OCI-LY1 (cell line): ENCODE measurements at regions not wholly inside any gene's neighbourhood (a gene's known extent, or its start where the extent isn't known, plus 50 kb on each side); places are given as distances from the start of the nearest gene placed in this dataset.

ENCODE experiments used
- H2AFZ ChIP-seq: fragments of 200-600 bp; sonication (generic), shearing (Covaris generic); 2 replicates; pipeline ENCODE4 v1.6.0; 2014; ENCODE audit warnings: antibody characterized with exemption, mild to moderate bottlenecking, low read length
- H3F3A ChIP-seq: fragments of 200-600 bp; sonication (generic), shearing (Covaris generic); 2 replicates; pipeline ENCODE4 v1.6.0; 2014; ENCODE audit warnings: mild to moderate bottlenecking, antibody characterized with exemption, low read length, moderate library complexity; ENCODE audit not compliant: insufficient read depth
- H3K27ac ChIP-seq: fragments of 200-600 bp; sonication (generic); 2 replicates; pipeline ENCODE4 v1.5.1; 2014; ENCODE audit warnings: low read length, mixed run types, mild to moderate bottlenecking, low read depth; ENCODE audit not compliant: poor library complexity, severe bottlenecking
- H3K27me3 ChIP-seq: fragments of 200-600 bp; sonication (generic); 2 replicates; pipeline ENCODE4 v1.6.0; 2014; ENCODE audit warnings: antibody characterized with exemption, mild to moderate bottlenecking, low read length, moderate library complexity; ENCODE audit not compliant: insufficient read depth
- H3K36me3 ChIP-seq: fragments of 200-600 bp; sonication (generic); 2 replicates; pipeline ENCODE4 v1.6.1; 2014; ENCODE audit warnings: mild to moderate bottlenecking, antibody characterized with exemption, low read length, moderate library complexity, mixed read lengths; ENCODE audit not compliant: insufficient read depth
- H3K4me1 ChIP-seq: fragments of 200-600 bp; sonication (generic); 2 replicates; pipeline ENCODE4 v1.5.1; 2014; ENCODE audit warnings: mild to moderate bottlenecking, low read length, moderate library complexity; ENCODE audit not compliant: insufficient read depth, severe bottlenecking
- H3K4me2 ChIP-seq: fragments of 200-600 bp; sonication (generic), shearing (Covaris generic); 2 replicates; pipeline ENCODE4 v1.6.1; 2014; ENCODE audit warnings: low read length
- H3K4me3 ChIP-seq: fragments of 200-600 bp; sonication (generic); 2 replicates; pipeline ENCODE4 v1.5.1; 2014; ENCODE audit warnings: low read length, low read depth, mild to moderate bottlenecking, mixed read lengths; ENCODE audit not compliant: poor library complexity, severe bottlenecking
- H3K79me2 ChIP-seq: fragments of 200-600 bp; shearing (Covaris generic); 2 replicates; pipeline ENCODE4 v1.6.1; 2016; ENCODE audit warnings: mixed run types, low read length, mixed read lengths; ENCODE audit not compliant: insufficient read depth
- H3K9ac ChIP-seq: fragments of 200-600 bp; sonication (generic), shearing (Covaris generic); 2 replicates; pipeline ENCODE4 v1.6.1; 2014; ENCODE audit warnings: mild to moderate bottlenecking, low read length, mixed read lengths
- H3K9me2 ChIP-seq: fragments of 200-600 bp; sonication (generic), shearing (Covaris generic); 2 replicates; pipeline ENCODE4 v1.6.1; 2014; ENCODE audit warnings: low read depth, mild to moderate bottlenecking, low read length, mixed read lengths
- H3K9me3 ChIP-seq: fragments of 200-600 bp; shearing (Covaris generic); 2 replicates; pipeline ENCODE4 v1.6.1; 2014; ENCODE audit warnings: low read length, mixed read lengths
- H4K20me1 ChIP-seq: fragments of 200-600 bp; sonication (generic), shearing (Covaris generic); 2 replicates; pipeline ENCODE4 v1.6.0; 2016; ENCODE audit warnings: mild to moderate bottlenecking, low read length; ENCODE audit not compliant: insufficient read depth
- EZH2 ChIP-seq: fragments of 200-600 bp; sonication (generic), shearing (Covaris generic); IDR thresholded peaks from 2 replicates; pipeline ENCODE4 v1.8.0; 2017; ENCODE audit warnings: borderline replicate concordance, mixed run types, mild to moderate bottlenecking, antibody characterized with exemption, low read length, moderate library complexity, mixed read lengths
- TF ChIP-seq, protein P1 (sequence below): fragments of 200-600 bp; sonication (generic), shearing (Covaris generic); IDR thresholded peaks from 2 replicates; pipeline ENCODE4 v1.5.1; 2017; ENCODE audit warnings: mild to moderate bottlenecking, antibody characterized with exemption, low read length, moderate library complexity, mixed read lengths

GRCh38 chr5:74028406-74028805 lies 402.4 kb downstream of the ARHGEF28 start:
- H4K20me1 ChIP-seq = no peaks in the 10 kb centered on the region
- H3K4me1 ChIP-seq = no peaks in the 10 kb centered on the region
- no peaks in the 10 kb centered on the region for H3K36me3 ChIP-seq
- no peak overlapping the region for H3K4me2 ChIP-seq
- H3K9ac ChIP-seq = no peak overlapping the region
- H3K9me2 ChIP-seq = no peaks in the 10 kb centered on the region
- H3K9me3 ChIP-seq = no peaks in the 10 kb centered on the region
- no peak overlapping the region for H2AFZ ChIP-seq
- TF ChIP-seq EZH2 = no peak
- no peak overlapping the region for H3K4me3 ChIP-seq
- no peaks in the 10 kb centered on the region for H3K27me3 ChIP-seq
- H3K79me2 ChIP-seq = no peaks in the 10 kb centered on the region
- no peak overlapping the region for H3K27ac ChIP-seq
- no peaks in the 10 kb centered on the region for H3F3A ChIP-seq

DNA sequence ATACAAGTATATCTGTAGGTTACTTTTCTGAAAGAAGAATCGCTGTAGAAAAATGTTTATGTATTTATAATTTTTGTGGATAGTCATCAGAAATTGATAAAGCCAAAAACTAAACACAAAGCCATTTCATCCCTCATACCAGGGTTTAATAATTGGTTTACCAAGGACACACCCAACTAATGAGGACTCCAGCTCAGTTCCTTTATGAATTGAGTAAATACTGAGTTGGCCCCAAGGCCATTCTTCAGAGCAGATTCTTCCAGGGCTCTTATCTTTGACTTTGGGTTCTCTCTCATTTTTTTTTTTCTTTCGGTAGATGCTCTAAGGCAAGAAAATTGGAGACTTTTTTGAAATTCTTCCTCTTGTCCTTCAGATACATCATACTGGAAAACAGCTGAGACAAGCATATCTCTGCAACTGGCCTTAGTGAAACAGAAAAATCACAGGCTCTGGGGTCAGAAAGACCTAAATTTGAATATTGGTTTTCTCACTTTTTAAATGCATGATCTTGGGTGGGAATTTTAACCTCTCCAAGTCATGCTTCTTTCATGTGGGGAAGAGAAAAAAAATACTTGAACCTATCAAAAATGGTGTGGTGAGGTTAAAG lies 401.8 kb downstream of the ARHGEF28 start:
- H4K20me1 ChIP-seq = no peaks in the 10 kb centered on the region
- no peak overlapping the region for H3K4me3 ChIP-seq
- no peak overlapping the region for H3K27ac ChIP-seq
- H3K79me2 ChIP-seq = no peaks in the 10 kb centered on the region
- no peaks in the 10 kb centered on the region for H3K9me3 ChIP-seq
- H3F3A ChIP-seq = no peaks in the 10 kb centered on the region
- H3K36me3 ChIP-seq = no peaks in the 10 kb centered on the region
- no peaks in the 10 kb centered on the region for H3K9me2 ChIP-seq
- TF ChIP-seq, protein P1, sequence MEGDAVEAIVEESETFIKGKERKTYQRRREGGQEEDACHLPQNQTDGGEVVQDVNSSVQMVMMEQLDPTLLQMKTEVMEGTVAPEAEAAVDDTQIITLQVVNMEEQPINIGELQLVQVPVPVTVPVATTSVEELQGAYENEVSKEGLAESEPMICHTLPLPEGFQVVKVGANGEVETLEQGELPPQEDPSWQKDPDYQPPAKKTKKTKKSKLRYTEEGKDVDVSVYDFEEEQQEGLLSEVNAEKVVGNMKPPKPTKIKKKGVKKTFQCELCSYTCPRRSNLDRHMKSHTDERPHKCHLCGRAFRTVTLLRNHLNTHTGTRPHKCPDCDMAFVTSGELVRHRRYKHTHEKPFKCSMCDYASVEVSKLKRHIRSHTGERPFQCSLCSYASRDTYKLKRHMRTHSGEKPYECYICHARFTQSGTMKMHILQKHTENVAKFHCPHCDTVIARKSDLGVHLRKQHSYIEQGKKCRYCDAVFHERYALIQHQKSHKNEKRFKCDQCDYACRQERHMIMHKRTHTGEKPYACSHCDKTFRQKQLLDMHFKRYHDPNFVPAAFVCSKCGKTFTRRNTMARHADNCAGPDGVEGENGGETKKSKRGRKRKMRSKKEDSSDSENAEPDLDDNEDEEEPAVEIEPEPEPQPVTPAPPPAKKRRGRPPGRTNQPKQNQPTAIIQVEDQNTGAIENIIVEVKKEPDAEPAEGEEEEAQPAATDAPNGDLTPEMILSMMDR = no peak
- no peak for TF ChIP-seq EZH2
- no peak overlapping the region for H2AFZ ChIP-seq
- H3K4me2 ChIP-seq = no peak overlapping the region
- H3K27me3 ChIP-seq = no peaks in the 10 kb centered on the region
- no peak overlapping the region for H3K9ac ChIP-seq
- no peaks in the 10 kb centered on the region for H3K4me1 ChIP-seq

GRCh38 chr5:74026310-74026709 lies 400.3 kb downstream of the ARHGEF28 start:
- Histone ChIP-seq H3K79me2 (no peaks in the 10 kb centered on the region), H3K4me2 (no peak overlapping the region), H3K27me3 (no peaks in the 10 kb centered on the region), H3F3A (no peaks in the 10 kb centered on the region), H3K9ac (no peak overlapping the region), H3K9me3 (no peaks in the 10 kb centered on the region), H3K4me3 (no peak overlapping the region), H4K20me1 (no peaks in the 10 kb centered on the region), H3K9me2 (no peaks in the 10 kb centered on the region), H3K4me1 (no peaks in the 10 kb centered on the region), H3K36me3 (no peaks in the 10 kb centered on the region), H2AFZ (no peak overlapping the region), H3K27ac (no peak overlapping the region)
- TF ChIP-seq, protein P1 = no peak
- TF ChIP-seq EZH2 = no peak

- no peaks in the 10 kb centered on the region for H3K36me3 ChIP-seq
- no peaks in the 10 kb centered on the region for H3F3A ChIP-seq
- H3K79me2 ChIP-seq = no peaks in the 10 kb centered on the region
- no peak overlapping the region for H3K4me3 ChIP-seq
- H3K9ac ChIP-seq = no peak overlapping the region
- H3K9me2 ChIP-seq = no peaks in the 10 kb centered on the region
- no peak overlapping the region for H3K4me2 ChIP-seq
- H3K4me1 ChIP-seq = no peaks in the 10 kb centered on the region
- no peaks in the 10 kb centered on the region for H3K9me3 ChIP-seq
- no peak overlapping the region for H2AFZ ChIP-seq
- H3K27ac ChIP-seq = no peak overlapping the region
- H4K20me1 ChIP-seq = no peaks in the 10 kb centered on the region
- H3K27me3 ChIP-seq = 0 out of 2 replicates have a peak, but pooled peaks cover 3% of the 10 kb centered on the region
- TF ChIP-seq, protein P1 = no peak
These were observed 395.1 kb downstream of the ARHGEF28 start for GRCh38 chr5:74021126-74021525.
